HG03439 (cell line): ENCODE measurements at regions not wholly inside any gene's neighbourhood (a gene's known extent, or its start where the extent isn't known, plus 50 kb on each side); places are given as distances from the start of the nearest gene placed in this dataset.
"Not testable (repeated sequence)": the region's sequence is repeated elsewhere in the genome, so short reads cannot be mapped to it uniquely, and the experiment has no call there.

Source experiments
- ATAC-seq: cut with Tn5 transposase; IDR thresholded peaks from one replicate; pipeline ENCODE4 v1.9.1; 2021; ENCODE audit warnings: mild to moderate bottlenecking, moderate library complexity; ENCODE audit not compliant: unreplicated experiment

DNA sequence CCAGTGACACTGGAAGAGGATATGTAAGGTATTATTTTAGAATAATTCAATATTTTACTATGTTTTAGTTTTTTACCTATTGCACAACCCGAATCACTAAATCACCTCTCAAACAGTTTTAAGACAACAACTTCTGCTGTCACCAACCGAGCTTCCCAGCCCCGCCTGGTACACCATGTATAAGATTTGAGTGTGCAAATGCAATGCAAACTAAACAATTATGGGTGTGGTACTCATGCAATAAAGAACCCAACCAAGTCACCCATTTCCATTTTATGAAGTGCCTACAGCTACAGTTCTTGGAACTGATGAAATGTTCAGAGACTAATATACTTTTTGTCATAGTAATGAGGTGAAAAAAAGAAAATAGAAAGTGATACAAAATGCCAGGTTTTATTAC is 256.2 kb downstream of the TAFA4 start:
- no peak for ATAC-seq

GRCh38 chr3:68667346-68667745 is 265.0 kb downstream of the TAFA4 start:
- ATAC-seq, result no peak

- ATAC-seq, result no peak
These were observed 265.8 kb downstream of the TAFA4 start for GRCh38 chr3:68666429-68667136.

DNA sequence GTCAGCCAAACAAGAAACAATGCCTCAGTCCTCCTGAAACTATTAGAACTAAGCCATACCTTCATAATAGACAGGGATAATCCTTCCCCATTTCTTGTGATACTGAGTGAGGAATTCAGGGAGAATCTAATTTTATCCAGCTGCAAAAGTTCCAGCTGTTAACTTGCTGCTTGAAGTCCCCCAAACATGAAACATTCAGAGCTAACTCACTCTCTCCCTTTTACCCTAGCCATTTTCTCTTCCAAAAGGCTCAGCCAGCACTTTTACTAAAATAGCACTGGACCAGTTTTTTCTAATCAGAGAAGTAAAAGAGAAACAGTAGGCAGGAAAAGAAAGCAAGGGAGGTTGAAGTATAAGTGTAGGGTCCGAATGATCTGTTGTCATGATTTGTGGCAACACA is 268.1 kb downstream of the TAFA4 start:
- no peak for ATAC-seq

- no peak for ATAC-seq
These were observed 270.2 kb downstream of the TAFA4 start for GRCh38 chr3:68662176-68662575.

DNA sequence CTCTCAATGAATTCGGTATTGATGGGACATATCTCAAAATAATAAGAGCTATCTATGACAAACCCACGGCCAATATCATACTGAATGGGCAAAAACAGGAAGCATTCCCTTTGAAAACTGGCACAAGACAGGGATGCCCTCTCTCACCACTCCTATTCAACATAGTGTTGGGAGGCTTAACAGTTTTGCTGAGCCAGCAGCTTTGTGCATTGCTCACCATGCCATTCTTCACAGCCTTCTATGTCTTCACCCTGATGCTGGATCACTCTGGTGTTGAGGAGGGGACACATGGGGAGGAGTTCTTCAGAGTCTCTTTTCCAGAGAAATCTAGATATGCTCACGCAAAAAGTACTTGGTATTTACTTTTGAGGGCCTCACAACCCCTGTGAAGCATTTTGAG is 281.7 kb downstream of the TAFA4 start:
- ATAC-seq, result not testable (repeated sequence)

- no peak for ATAC-seq
These were observed 283.9 kb downstream of the TAFA4 start for GRCh38 chr3:68648494-68648893.

GRCh38 chr3:68631850-68632545 is 300.3 kb downstream of the TAFA4 start:
- ATAC-seq, result no peak

- ATAC-seq, result no peak
These were observed 312.1 kb downstream of the TAFA4 start for GRCh38 chr3:68620211-68620610.

- no peak for ATAC-seq
These were observed 318.3 kb downstream of the TAFA4 start for GRCh38 chr3:68614087-68614486.

GRCh38 chr3:68571321-68571720 is 361.0 kb downstream of the TAFA4 start:
- ATAC-seq, result no peak

GRCh38 chr3:68560728-68561127 is 371.6 kb downstream of the TAFA4 start:
- no peak for ATAC-seq

DNA sequence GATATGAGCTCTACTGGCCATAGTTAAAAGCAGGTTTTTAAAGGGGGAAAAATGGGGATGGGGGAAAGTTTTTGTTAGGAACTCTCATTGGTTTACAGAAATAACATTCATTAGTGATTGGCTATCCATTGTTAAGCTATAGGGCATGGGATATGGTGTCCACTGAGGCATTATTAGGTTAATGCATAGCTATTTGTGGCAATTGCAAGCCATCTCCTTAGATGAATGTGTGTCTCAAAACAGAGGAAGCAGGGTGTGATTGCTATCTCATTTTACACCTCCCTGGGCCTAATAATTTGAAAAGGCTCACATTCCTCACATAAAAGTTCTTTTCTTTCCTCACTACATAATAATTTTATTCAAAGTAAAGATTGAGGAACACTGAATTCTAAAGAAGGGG is 396.6 kb downstream of the TAFA4 start:
- no peak for ATAC-seq

DNA sequence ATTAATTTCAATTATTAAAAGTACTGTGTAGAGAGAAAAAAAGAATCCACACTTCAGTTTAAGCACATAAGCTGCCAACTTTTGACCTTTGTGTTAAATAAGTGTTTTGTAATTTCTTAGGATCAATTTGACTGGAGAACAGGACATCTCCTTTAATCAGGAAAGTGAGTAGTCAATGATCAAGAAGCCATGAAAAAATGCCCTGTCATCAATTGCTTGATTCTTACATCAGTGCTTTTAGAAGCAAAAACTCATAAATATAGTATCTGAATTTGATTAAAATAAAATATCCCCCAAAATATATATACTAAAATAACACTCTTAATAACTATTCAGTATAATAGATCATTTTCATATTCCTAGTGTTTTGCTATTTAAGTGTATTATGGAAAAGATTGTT is 409.0 kb downstream of the TAFA4 start:
- ATAC-seq, result no peak

GRCh38 chr3:68515237-68515636 is 417.1 kb downstream of the TAFA4 start:
- ATAC-seq, result no peak

- ATAC-seq, result no peak
These were observed 428.1 kb downstream of the TAFA4 start for GRCh38 chr3:68504201-68504600.

- ATAC-seq, result not testable (repeated sequence)
These were observed 446.5 kb downstream of the TAFA4 start for GRCh38 chr3:68485845-68486244.

DNA sequence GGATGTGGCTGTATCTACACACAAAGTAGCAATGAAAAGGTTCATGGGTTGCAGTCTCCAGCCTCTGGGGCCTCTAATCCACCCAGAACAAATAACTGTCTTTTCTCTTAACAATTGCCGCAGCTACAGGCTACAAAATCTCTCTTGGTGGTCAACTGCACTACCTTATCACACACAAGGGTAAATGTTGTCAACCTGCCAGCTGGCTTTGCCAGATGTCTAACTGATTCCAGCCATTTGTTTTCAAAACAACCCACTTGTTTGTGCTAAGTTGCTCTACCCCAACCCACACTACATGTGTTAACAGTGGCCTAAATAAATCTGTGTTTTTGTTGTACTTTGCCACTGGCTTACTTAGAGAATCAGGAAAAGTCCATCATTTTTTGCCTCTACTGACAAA is 447.3 kb downstream of the TAFA4 start:
- ATAC-seq, result no peak

GRCh38 chr3:68483601-68484000 is 448.7 kb downstream of the TAFA4 start:
- ATAC-seq, result no peak

DNA sequence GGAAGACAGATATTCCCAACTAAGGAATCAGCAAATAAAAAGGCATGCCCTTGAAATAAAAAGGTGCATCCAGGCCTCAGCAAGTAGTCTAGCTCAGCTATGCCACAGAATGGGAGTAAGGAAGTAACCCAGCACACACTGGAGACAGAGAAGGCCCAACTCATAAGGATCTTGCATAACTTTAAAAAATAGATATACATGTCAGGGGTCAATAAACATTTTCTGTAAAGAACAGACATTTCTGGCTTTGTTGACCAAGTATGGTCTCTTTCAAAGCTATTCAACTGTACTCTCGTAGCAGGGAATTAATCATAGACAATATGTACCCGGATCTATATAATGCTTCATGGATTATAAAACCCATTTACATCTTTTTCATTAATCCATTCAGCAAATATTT is 449.3 kb downstream of the TAFA4 start:
- no peak for ATAC-seq

GRCh38 chr3:68482565-68482964 is 449.8 kb downstream of the TAFA4 start:
- ATAC-seq, result no peak

DNA sequence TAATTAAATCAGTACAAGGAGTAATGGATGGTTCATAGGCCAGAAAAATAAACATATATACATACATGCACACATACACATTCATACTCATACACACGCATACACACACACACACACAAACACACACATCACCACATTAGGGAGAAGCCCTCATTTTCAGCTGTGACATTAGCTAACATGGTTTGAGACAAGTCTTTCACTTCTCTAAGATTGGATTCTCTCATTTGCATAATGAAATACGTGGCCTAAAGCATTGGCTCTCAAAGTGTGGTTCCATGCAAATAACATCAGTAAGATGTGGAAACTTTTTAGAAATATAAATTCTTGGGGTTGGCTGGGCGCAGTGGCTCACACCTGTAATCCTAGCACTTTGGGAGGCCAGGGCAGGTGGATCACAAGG is 452.6 kb downstream of the TAFA4 start:
- no peak for ATAC-seq
